ENCODE measurements at regions not wholly inside any gene's neighbourhood (a gene's known extent, or its start where the extent isn't known, plus 50 kb on each side); places are given as distances from the start of the nearest gene placed in this dataset.

GRCh38 chr2:13019781-13020180, 303.0 kb downstream of the TRIB2 start:
- no peak for DNase-seq

GRCh38 chr2:13020469-13020868, 303.7 kb downstream of the TRIB2 start:
- DNase-seq, result no peak

GRCh38 chr2:13021470-13021957, 304.8 kb downstream of the TRIB2 start:
- no peak for DNase-seq

GRCh38 chr2:13030606-13031005, 313.9 kb downstream of the TRIB2 start:
- DNase-seq, result no peak

- DNase-seq, result no peak
These were observed 318.1 kb downstream of the TRIB2 start for GRCh38 chr2:13034861-13035260.

GRCh38 chr2:13035866-13036265, 319.1 kb downstream of the TRIB2 start:
- DNase-seq, result no peak

GRCh38 chr2:13040043-13040442, 323.3 kb downstream of the TRIB2 start:
- DNase-seq, result no peak

- no peak for DNase-seq
These were observed 329.9 kb downstream of the TRIB2 start for GRCh38 chr2:13046557-13047165.

GRCh38 chr2:13050764-13051163, 334.0 kb downstream of the TRIB2 start:
- no peak for DNase-seq

GRCh38 chr2:13052547-13052946, 335.8 kb downstream of the TRIB2 start:
- no peak for DNase-seq

- no peak for DNase-seq
These were observed 339.6 kb downstream of the TRIB2 start for GRCh38 chr2:13056259-13056843.

- DNase-seq, result no peak
These were observed 340.9 kb downstream of the TRIB2 start for GRCh38 chr2:13057671-13058070.

- DNase-seq, result no peak
These were observed 349.9 kb downstream of the TRIB2 start for GRCh38 chr2:13066676-13067075.

- DNase-seq, result no peak
These were observed 350.8 kb downstream of the TRIB2 start for GRCh38 chr2:13067508-13067907.

- no peak for DNase-seq
These were observed 373.2 kb downstream of the TRIB2 start for GRCh38 chr2:13089971-13090370.

GRCh38 chr2:13091455-13091854, 374.7 kb downstream of the TRIB2 start:
- no peak for DNase-seq

GRCh38 chr2:13091861-13092378, 375.2 kb downstream of the TRIB2 start:
- DNase-seq, result no peak

- no peak for DNase-seq
These were observed 376.8 kb downstream of the TRIB2 start for GRCh38 chr2:13093416-13093991.

- no peak for DNase-seq
These were observed 385.8 kb downstream of the TRIB2 start for GRCh38 chr2:13102397-13103063.

- DNase-seq, result no peak
These were observed 386.4 kb downstream of the TRIB2 start for GRCh38 chr2:13103151-13103550.

GRCh38 chr2:13103778-13104493, 387.2 kb downstream of the TRIB2 start:
- DNase-seq, result no peak

GRCh38 chr2:13104723-13105122, 388.0 kb downstream of the TRIB2 start:
- no peak for DNase-seq

GRCh38 chr2:13106302-13106701, 389.6 kb downstream of the TRIB2 start:
- DNase-seq, result no peak

Measured in NCI-H146 (cell line).